ENCODE measurements at regions not wholly inside any gene's neighbourhood (a gene's known extent, or its start where the extent isn't known, plus 50 kb on each side); places are given as distances from the start of the nearest gene placed in this dataset.

DNA sequence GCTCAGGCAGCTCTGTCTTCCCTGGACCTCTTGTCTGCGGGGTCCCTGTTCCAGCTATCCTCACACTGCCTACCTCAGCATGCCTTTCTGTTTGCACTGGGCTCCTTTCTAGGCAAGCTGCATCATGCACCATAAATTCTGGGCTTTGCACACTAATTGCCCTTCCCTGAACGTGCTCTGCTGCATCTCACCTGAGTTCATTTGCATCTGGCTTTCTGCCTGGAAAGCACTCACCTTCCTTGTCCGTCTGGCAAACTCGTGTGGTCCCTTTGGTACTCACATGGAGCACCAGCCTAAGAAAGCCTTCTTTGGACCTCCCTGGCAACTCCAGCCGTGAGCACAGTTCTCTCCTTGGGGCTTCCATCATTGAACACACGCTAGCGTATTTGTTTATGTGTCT is 365.6 kb downstream of the SV2B start:
- Histone ChIP-seq H3F3A (ENCODE audit: low read length, unreplicated experiment) (no peaks in the 10 kb centered on the region), H3K4me3 (ENCODE audit: low read length) (no peak overlapping the region), H3K9me3 (ENCODE audit: low read length) (no peaks in the 10 kb centered on the region), H3K4me2 (ENCODE audit: low read length) (no peak overlapping the region), H4K20me1 (ENCODE audit: low read length) (no peaks in the 10 kb centered on the region), H3K9me2 (replicated peaks; ENCODE audit: low read length) (no peaks in the 10 kb centered on the region), H3K36me3 (ENCODE audit: low read depth, low read length) (no peaks in the 10 kb centered on the region), H3K4me1 (ENCODE audit: insufficient read depth, low read length) (no peaks in the 10 kb centered on the region), H3K27me3 (ENCODE audit: low read length) (peaks cover 13% of the 10 kb centered on the region), H3K27ac (ENCODE audit: low read length) (no peak overlapping the region), H2AFZ (ENCODE audit: low read length) (no peak overlapping the region), H3K79me2 (ENCODE audit: low read length) (no peaks in the 10 kb centered on the region), H3K9ac (ENCODE audit: low read length) (no peak overlapping the region)
- BruUV-seq (replicated peaks): no TSS peak
- no peak for TF ChIP-seq EZH2phosphoT487 (IDR thresholded peaks at IDR 0.05; ENCODE audit: borderline replicate concordance, low read length)
- TF ChIP-seq EZH2 (IDR thresholded peaks at IDR 0.05; ENCODE audit: low read length, unreplicated experiment): no peak
- TF ChIP-seq, protein P1, sequence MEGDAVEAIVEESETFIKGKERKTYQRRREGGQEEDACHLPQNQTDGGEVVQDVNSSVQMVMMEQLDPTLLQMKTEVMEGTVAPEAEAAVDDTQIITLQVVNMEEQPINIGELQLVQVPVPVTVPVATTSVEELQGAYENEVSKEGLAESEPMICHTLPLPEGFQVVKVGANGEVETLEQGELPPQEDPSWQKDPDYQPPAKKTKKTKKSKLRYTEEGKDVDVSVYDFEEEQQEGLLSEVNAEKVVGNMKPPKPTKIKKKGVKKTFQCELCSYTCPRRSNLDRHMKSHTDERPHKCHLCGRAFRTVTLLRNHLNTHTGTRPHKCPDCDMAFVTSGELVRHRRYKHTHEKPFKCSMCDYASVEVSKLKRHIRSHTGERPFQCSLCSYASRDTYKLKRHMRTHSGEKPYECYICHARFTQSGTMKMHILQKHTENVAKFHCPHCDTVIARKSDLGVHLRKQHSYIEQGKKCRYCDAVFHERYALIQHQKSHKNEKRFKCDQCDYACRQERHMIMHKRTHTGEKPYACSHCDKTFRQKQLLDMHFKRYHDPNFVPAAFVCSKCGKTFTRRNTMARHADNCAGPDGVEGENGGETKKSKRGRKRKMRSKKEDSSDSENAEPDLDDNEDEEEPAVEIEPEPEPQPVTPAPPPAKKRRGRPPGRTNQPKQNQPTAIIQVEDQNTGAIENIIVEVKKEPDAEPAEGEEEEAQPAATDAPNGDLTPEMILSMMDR (conservative IDR thresholded peaks at IDR 0.05; ENCODE audit: low read depth, low read length): no peak
- intact Hi-C loops (cut with micrococcal nuclease): no loop called here
- ATAC-seq (no peak), DNase-seq (no peak)
- POLR2A ChIA-PET (ENCODE audit: unreplicated experiment): no interaction called here
- CTCF ChIA-PET: no interaction called here

DNA sequence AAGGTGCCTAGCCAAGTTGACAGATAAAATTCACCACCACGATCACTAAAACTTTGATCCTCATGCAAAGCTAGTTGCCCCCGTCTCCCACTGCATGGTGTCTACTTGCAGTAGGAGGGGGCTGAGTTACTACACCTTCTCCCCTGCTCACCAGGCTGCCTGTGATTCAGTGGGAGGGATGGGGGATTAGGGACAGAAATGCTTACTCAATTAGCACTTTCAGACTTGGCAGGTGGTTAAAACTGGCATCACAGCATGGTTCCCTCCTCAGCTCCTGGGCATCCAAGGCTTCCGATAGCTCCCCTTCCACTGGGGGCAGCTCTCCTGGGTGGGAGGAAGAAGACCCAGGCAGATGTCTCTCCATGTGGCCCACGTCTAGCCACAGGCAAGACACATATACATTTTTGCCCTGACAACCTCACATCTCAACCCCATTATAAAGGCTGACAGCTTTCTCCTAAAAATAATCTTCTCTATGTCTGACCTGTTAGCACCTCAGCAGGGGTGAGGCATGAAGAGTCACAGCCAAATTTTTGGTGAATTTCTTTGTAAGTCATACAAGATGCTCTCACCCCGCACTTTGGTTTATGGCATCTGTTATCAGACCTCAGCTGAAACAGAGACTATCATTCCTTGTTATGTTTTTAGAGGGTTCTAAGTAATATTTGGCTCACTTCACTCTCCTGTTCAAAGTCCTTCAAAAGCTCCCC is 369.0 kb downstream of the SV2B start:
- no peak for DNase-seq
- no peak overlapping the region for H3K27ac ChIP-seq (ENCODE audit: low read length)
- H3K9me2 ChIP-seq (replicated peaks; ENCODE audit: low read length): no peaks in the 10 kb centered on the region
- intact Hi-C loops (cut with micrococcal nuclease): no loop called here
- H3K9ac ChIP-seq (ENCODE audit: low read length): no peak overlapping the region
- H3K4me2 ChIP-seq (ENCODE audit: low read length): no peak overlapping the region
- no peak overlapping the region for H3K4me3 ChIP-seq (ENCODE audit: low read length)
- H3K9me3 ChIP-seq (ENCODE audit: low read length): no peaks in the 10 kb centered on the region
- no TSS peak for BruUV-seq (replicated peaks)
- no peaks in the 10 kb centered on the region for H3K36me3 ChIP-seq (ENCODE audit: low read depth, low read length)
- H3K79me2 ChIP-seq (ENCODE audit: low read length): no peaks in the 10 kb centered on the region
- ChIA-PET CTCF (no interaction called here), POLR2A (ENCODE audit: unreplicated experiment) (no interaction called here)
- peaks cover 28% of the 10 kb centered on the region for H3K27me3 ChIP-seq (ENCODE audit: low read length)
- no peaks in the 10 kb centered on the region for H3F3A ChIP-seq (ENCODE audit: low read length, unreplicated experiment)
- H2AFZ ChIP-seq (ENCODE audit: low read length): no peak overlapping the region
- H3K4me1 ChIP-seq (ENCODE audit: insufficient read depth, low read length): no peaks in the 10 kb centered on the region
- ATAC-seq: no peak
- H4K20me1 ChIP-seq (ENCODE audit: low read length): no peaks in the 10 kb centered on the region
- TF ChIP-seq EZH2 (IDR thresholded peaks at IDR 0.05; ENCODE audit: low read length, unreplicated experiment): no peak
- TF ChIP-seq, protein P1 (conservative IDR thresholded peaks at IDR 0.05; ENCODE audit: low read depth, low read length): no peak
- TF ChIP-seq EZH2phosphoT487 (IDR thresholded peaks at IDR 0.05; ENCODE audit: borderline replicate concordance, low read length): no peak
